H1 (cell line): ENCODE measurements at regions not wholly inside any gene's neighbourhood (a gene's known extent, or its start where the extent isn't known, plus 50 kb on each side); places are given as distances from the start of the nearest gene placed in this dataset.

ENCODE experiments used
- CTCF ChIA-PET: fragments of 300-600 bp; sonication (Branson Sonifier 250); formaldehyde crosslinking; loops from one replicate; lab custom pipeline; 2021; ENCODE audit not compliant: partially characterized antibody; lab: Charles Lee
- POLR2A ChIA-PET: fragments of 300-600 bp; sonication (Branson Sonifier 250); formaldehyde crosslinking; loops from one replicate; lab custom pipeline; 2021; ENCODE audit warnings: inconsistent platforms; ENCODE audit not compliant: partially characterized antibody; lab: Charles Lee
- DNase-seq, 2 experiments: peaks; one replicate each; pipeline versions ENCODE4 v3.0.0 to v3.0.0-alpha.2; 2010 to 2022; ENCODE audit warnings: low spot score in 2 of 2, low read depth in 1 of 2, mixed read lengths in 1 of 2
- FAIRE-seq: peaks from 2 replicates; lab custom pipeline; 2011; peaks lifted over from hg19 to GRCh38; lab: Jason Lieb, UNC
- H2AFZ ChIP-seq: 2 replicates; pipeline ENCODE4 v1.8.1; 2012; ENCODE audit warnings: low read length, inconsistent platforms
- H2AK5ac ChIP-seq: 2 replicates; pipeline ENCODE4 v1.6.1; 2013; ENCODE audit warnings: low read depth, low read length
- H2BK120ac ChIP-seq: replicated peaks from 2 replicates; pipeline ENCODE3; 2013; ENCODE audit warnings: low read depth, low read length, inconsistent platforms
- H2BK12ac ChIP-seq: 2 replicates; pipeline ENCODE4 v1.6.1; 2013; ENCODE audit warnings: low read depth, low read length
- H2BK15ac ChIP-seq: 2 replicates; pipeline ENCODE4 v1.6.1; 2013; ENCODE audit warnings: low read length
- H2BK20ac ChIP-seq: 2 replicates; pipeline ENCODE4 v1.6.1; 2013; ENCODE audit warnings: low read length
- H2BK5ac ChIP-seq: 2 replicates; pipeline ENCODE4 v1.6.1; 2013; ENCODE audit warnings: low read depth, low read length
- H3K14ac ChIP-seq: 2 replicates; pipeline ENCODE4 v1.6.1; 2013; ENCODE audit warnings: inconsistent platforms; ENCODE audit not compliant: insufficient read length
- H3K18ac ChIP-seq: 2 replicates; pipeline ENCODE4 v1.6.1; 2013; ENCODE audit warnings: low read length; ENCODE audit errors: extremely low read depth
- H3K23ac ChIP-seq: 2 replicates; pipeline ENCODE4 v1.6.1; 2013; ENCODE audit warnings: inconsistent platforms; ENCODE audit not compliant: insufficient read length
- H3K23me2 ChIP-seq: 2 replicates; pipeline ENCODE4 v1.6.1; 2013; ENCODE audit warnings: low read depth, low read length
- H3K27ac ChIP-seq: 2 replicates; pipeline ENCODE4 v1.6.1; 2011; ENCODE audit warnings: low read depth, low read length, inconsistent platforms
- H3K27me3 ChIP-seq, 4 experiments: replicated peaks in 1 of 4; 1 replicate in 1 of 4; 2 replicates in 3 of 4; pipeline versions ENCODE4 v1.6.1 to v1.8.1; 2011 to 2013; ENCODE audit warnings: low read length in 3 of 4, mild to moderate bottlenecking in 3 of 4, inconsistent platforms in 2 of 4, mixed read lengths in 2 of 4, moderate library complexity in 1 of 4; ENCODE audit not compliant: control insufficient read depth in 3 of 4, insufficient read depth in 3 of 4; ENCODE audit errors: extremely low read depth in 1 of 4
- H3K36me3 ChIP-seq, 4 experiments: 2 replicates each; pipeline versions ENCODE4 v1.6.1 to v1.8.1; 2011 to 2013; ENCODE audit warnings: mild to moderate bottlenecking in 4 of 4, low read length in 3 of 4, moderate library complexity in 2 of 4, control low read depth in 1 of 4, inconsistent platforms in 1 of 4; ENCODE audit not compliant: insufficient read depth in 4 of 4, control insufficient read depth in 2 of 4
- H3K4ac ChIP-seq: replicated peaks from 2 replicates; pipeline ENCODE3; 2013; ENCODE audit warnings: low read length, low read depth, mixed read lengths, inconsistent platforms; ENCODE audit not compliant: insufficient read length
- H3K4me1 ChIP-seq, 4 experiments: replicated peaks in 1 of 4; 1 replicate in 1 of 4; 2 replicates in 3 of 4; pipeline versions ENCODE4 v1.6.1 to v1.8.1; 2011 to 2013; ENCODE audit warnings: low read length in 3 of 4, inconsistent platforms in 2 of 4, mixed read lengths in 1 of 4; ENCODE audit not compliant: insufficient read depth in 4 of 4, control insufficient read depth in 3 of 4
- H3K4me2 ChIP-seq, 2 experiments: 2 replicates each; pipeline versions ENCODE4 v1.6.1 to v1.8.1; 2011 to 2013; ENCODE audit warnings: low read depth in 2 of 2, low read length in 2 of 2, control low read depth in 1 of 2, inconsistent platforms in 1 of 2, mild to moderate bottlenecking in 1 of 2; ENCODE audit not compliant: insufficient read depth in 1 of 2
- H3K4me3 ChIP-seq, 4 experiments: fragments of 200-600, 300-600 bp in 1 of 4; sonication (generic), shearing (Covaris generic), sonication (Bioruptor Twin) in 1 of 4; 2 replicates each; pipeline versions ENCODE4 v1.5.1 to v1.8.1; 2011 to 2016; ENCODE audit warnings: low read length in 4 of 4, low read depth in 3 of 4, control low read depth in 2 of 4, inconsistent platforms in 2 of 4, mild to moderate bottlenecking in 2 of 4, mixed read lengths in 1 of 4, moderate library complexity in 1 of 4; ENCODE audit not compliant: insufficient read depth in 2 of 4; ENCODE audit errors: extremely low read depth in 1 of 4
- H3K56ac ChIP-seq: replicated peaks from 2 replicates; pipeline ENCODE3; 2013; ENCODE audit warnings: low read depth, mild to moderate bottlenecking, mixed read lengths, low read length, inconsistent platforms; ENCODE audit not compliant: insufficient read length
- H3K79me1 ChIP-seq: 2 replicates; pipeline ENCODE4 v1.6.1; 2013; ENCODE audit warnings: low read depth, low read length, control low read depth
- H3K79me2 ChIP-seq, 2 experiments: 2 replicates each; pipeline versions ENCODE4 v1.6.1 to v1.8.1; 2012 to 2013; ENCODE audit warnings: low read length in 2 of 2, mild to moderate bottlenecking in 2 of 2, inconsistent platforms in 1 of 2; ENCODE audit not compliant: insufficient read depth in 2 of 2, control insufficient read depth in 1 of 2
- H3K9ac ChIP-seq, 4 experiments: replicated peaks in 1 of 4; 1 replicate in 1 of 4; 2 replicates in 3 of 4; pipeline versions ENCODE4 v1.6.1 to v1.8.1; 2011 to 2013; ENCODE audit warnings: low read depth in 3 of 4, low read length in 3 of 4, control low read depth in 2 of 4, mild to moderate bottlenecking in 2 of 4, moderate library complexity in 2 of 4, inconsistent platforms in 1 of 4; ENCODE audit errors: extremely low read depth in 1 of 4
- H3K9me3 ChIP-seq, 2 experiments: 2 replicates each; pipeline versions ENCODE4 v1.6.1 to v1.8.1; 2012 to 2013; ENCODE audit warnings: mild to moderate bottlenecking in 2 of 2, moderate library complexity in 2 of 2, control low read depth in 1 of 2, inconsistent platforms in 1 of 2, low read depth in 1 of 2, low read length in 1 of 2, mixed read lengths in 1 of 2; ENCODE audit not compliant: insufficient read depth in 2 of 2
- H4K20me1 ChIP-seq, 2 experiments: replicated peaks in 1 of 2; 2 replicates each; pipeline versions ENCODE3 to v1.8.1; 2011 to 2013; ENCODE audit warnings: inconsistent platforms in 2 of 2, low read length in 2 of 2, mild to moderate bottlenecking in 1 of 2; ENCODE audit not compliant: insufficient read depth in 2 of 2, control insufficient read depth in 1 of 2
- H4K5ac ChIP-seq: 2 replicates; pipeline ENCODE4 v1.6.1; 2013; ENCODE audit warnings: low read length, low read depth, mixed read lengths, inconsistent platforms; ENCODE audit not compliant: insufficient read length
- H4K8ac ChIP-seq: 2 replicates; pipeline ENCODE4 v1.8.0; 2013; ENCODE audit warnings: mild to moderate bottlenecking, moderate library complexity, low read length, inconsistent platforms; ENCODE audit not compliant: insufficient read depth; ENCODE audit errors: extremely low read depth
- H4K91ac ChIP-seq: replicated peaks from 2 replicates; pipeline ENCODE3; 2013; ENCODE audit warnings: low read length, mixed read lengths, inconsistent platforms; ENCODE audit not compliant: insufficient read length
- ASH2L ChIP-seq: fragments of 200-600, 300-600 bp; sonication (generic); IDR thresholded peaks from one replicate; pipeline ENCODE4 v1.7.1; 2017; ENCODE audit warnings: low read length
- CBX8 ChIP-seq: fragments of 300-800, 300-1000 bp; sonication (generic); IDR thresholded peaks from 2 replicates; pipeline ENCODE4 v1.7.1; 2016; ENCODE audit warnings: low read depth, low read length, borderline replicate concordance
- CHD1 ChIP-seq: IDR thresholded peaks from 2 replicates; pipeline ENCODE4 v1.6.1; 2012; ENCODE audit warnings: low read depth, low read length, improper control_type of control experiment
- CTBP2 ChIP-seq: IDR thresholded peaks from 2 replicates; pipeline ENCODE4 v1.7.0; 2011; ENCODE audit warnings: borderline replicate concordance, mild to moderate bottlenecking, moderate library complexity, mixed read lengths, low read length; ENCODE audit not compliant: insufficient read depth, insufficient read length
- JUND ChIP-seq: IDR thresholded peaks from 2 replicates; pipeline ENCODE4 v1.6.1; 2011; ENCODE audit warnings: mild to moderate bottlenecking, improper control_type of control experiment, low read length
- MAFK ChIP-seq: IDR thresholded peaks from 2 replicates; pipeline ENCODE4 v1.6.1; 2012; ENCODE audit warnings: low read depth, mild to moderate bottlenecking, improper control_type of control experiment, low read length
- NRF1 ChIP-seq: IDR thresholded peaks from 2 replicates; pipeline ENCODE4 v1.6.1; 2011; ENCODE audit warnings: mild to moderate bottlenecking, low read depth, low read length, improper control_type of control experiment
- PHF8 ChIP-seq: fragments of 200-600 bp; sonication (generic); conservative IDR thresholded peaks from 2 replicates; pipeline ENCODE4 v1.7.1; 2012; ENCODE audit warnings: low read depth, mild to moderate bottlenecking, inconsistent platforms, low read length, moderate library complexity
- POLR2A ChIP-seq, 2 experiments: IDR thresholded peaks; 1 replicate in 1 of 2; 2 replicates in 1 of 2; pipeline ENCODE4 v1.6.1; 2011; ENCODE audit warnings: low read depth in 2 of 2, low read length in 2 of 2, mild to moderate bottlenecking in 2 of 2; ENCODE audit errors: control extremely low read depth in 1 of 2
- RAD21 ChIP-seq, 2 experiments: IDR thresholded peaks in 1 of 2; conservative IDR thresholded peaks in 1 of 2; 2 replicates each; pipeline ENCODE4 v1.6.1; 2011; ENCODE audit warnings: low read depth in 2 of 2, low read length in 2 of 2, improper control_type of control experiment in 1 of 2, inconsistent platforms in 1 of 2, mild to moderate bottlenecking in 1 of 2, moderate library complexity in 1 of 2
- RFX5 ChIP-seq: IDR thresholded peaks from 2 replicates; pipeline ENCODE4 v1.6.1; 2011; ENCODE audit warnings: low read depth, low read length, improper control_type of control experiment, borderline replicate concordance
- RXRA ChIP-seq: IDR thresholded peaks from 2 replicates; pipeline ENCODE4 v1.6.1; 2011; ENCODE audit warnings: low read depth, mild to moderate bottlenecking, low read length, moderate library complexity; ENCODE audit not compliant: insufficient read depth
- YY1 ChIP-seq: IDR thresholded peaks from 2 replicates; pipeline ENCODE4 v1.6.1; 2011; ENCODE audit warnings: low read depth, mild to moderate bottlenecking, low read length
- WGBS, 2 experiments: shearing (Covaris generic) in 1 of 2; methylation state at CpG; one replicate each; pipeline versions ENCODE4 v1.1.6 to v1.1.7; 2013 to 2015; ENCODE audit warnings: low lambda C conversion rate in 2 of 2, mixed read lengths in 2 of 2, inconsistent platforms in 1 of 2, low coverage in 1 of 2, missing lambda C conversion rate in 1 of 2; ENCODE audit not compliant: insufficient replicate concordance in 2 of 2, insufficient coverage in 1 of 2, insufficient read length in 1 of 2; ENCODE audit errors: extremely low coverage in 1 of 2, missing lambda C conversion rate in 1 of 2; 5-methylcytosine and 5-hydroxymethylcytosine counted together

DNA sequence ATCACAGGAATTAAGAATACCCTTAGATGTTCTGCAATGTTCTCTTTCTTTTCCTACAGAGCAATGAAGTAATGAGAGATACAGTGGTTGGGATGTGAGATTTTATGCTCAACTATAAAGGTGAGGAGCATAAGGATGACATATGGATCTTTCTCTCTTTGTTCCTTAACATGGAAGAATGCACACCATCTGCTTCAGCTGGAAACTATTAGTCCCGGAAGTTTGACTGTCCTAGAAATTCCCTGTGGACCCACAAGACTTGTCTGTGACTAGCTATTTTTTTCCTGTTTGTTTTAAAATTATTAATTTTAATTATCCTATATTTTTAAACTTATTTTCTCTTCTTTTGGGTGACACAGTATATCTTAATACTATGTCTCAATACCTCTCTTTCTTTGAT, 80.2 kb downstream of the DKK1 start:
- H4K91ac ChIP-seq = no peak overlapping the region
- ChIA-PET POLR2A (no interaction called here), CTCF (interaction anchor here (0.9 kb wide), 1 partner anchor 89 kb away, joined by 3 read pairs; no protein-coding TSS in a partner anchor)
- H4K5ac ChIP-seq = no peak overlapping the region
- H2AFZ ChIP-seq = no peak overlapping the region
- H3K36me3 ChIP-seq = no peaks in the 10 kb centered on the region
- no peak for DNase-seq
- TF ChIP-seq PHF8 (no peak), ASH2L (no peak), CBX8 (no peak), YY1 (no peak), MAFK (no peak), RAD21 (IDR thresholded peaks at IDR 0.05 in 1 of 2, conservative IDR thresholded peaks at IDR 0.05 in 1 of 2; ENCODE audit: low read depth in 2 of 2, low read length in 2 of 2) (no peak), RXRA (no peak), POLR2A (IDR thresholded peaks at IDR 0.05; ENCODE audit: control extremely low read depth in 1 of 2, low read depth in 2 of 2, low read length in 2 of 2) (no peak), NRF1 (no peak), RFX5 (no peak), CHD1 (no peak), CTBP2 (no peak), JUND (no peak)
- H2BK5ac ChIP-seq = no peak overlapping the region
- H3K4me3 ChIP-seq = no peak overlapping the region
- no peaks in the 10 kb centered on the region for H3K9me3 ChIP-seq
- H4K8ac ChIP-seq = no peak overlapping the region
- H3K27me3 ChIP-seq = no peaks in the 10 kb centered on the region
- no peak overlapping the region for H3K18ac ChIP-seq
- no peak overlapping the region for H2BK20ac ChIP-seq
- no peaks in the 10 kb centered on the region for H3K4me1 ChIP-seq
- H2BK120ac ChIP-seq = no peak overlapping the region
- no peak overlapping the region for H2BK15ac ChIP-seq
- H3K4ac ChIP-seq = no peak overlapping the region
- WGBS, 2 experiments = 90% methylated on average over 1 of the region's 1 CpG; no CpG with 5 or more reads in 1 of the 2 experiments
- no peaks in the 10 kb centered on the region for H3K79me1 ChIP-seq
- H3K27ac ChIP-seq = no peak overlapping the region
- no peak overlapping the region for H3K56ac ChIP-seq
- no peak overlapping the region for H3K14ac ChIP-seq
- H3K4me2 ChIP-seq = no peak overlapping the region
- no peak overlapping the region for H3K23ac ChIP-seq
- no peaks in the 10 kb centered on the region for H3K23me2 ChIP-seq
- no peak overlapping the region for H2AK5ac ChIP-seq
- H3K9ac ChIP-seq = no peak overlapping the region
- no peaks in the 10 kb centered on the region for H3K79me2 ChIP-seq
- no peaks in the 10 kb centered on the region for H4K20me1 ChIP-seq
- no peak overlapping the region for H2BK12ac ChIP-seq
- no peak for FAIRE-seq
